Right atrium auricular region (tissue), 2 donors: ENCODE measurements at regions not wholly inside any gene's neighbourhood (a gene's known extent, or its start where the extent isn't known, plus 50 kb on each side); places are given as distances from the start of the nearest gene placed in this dataset.

Source experiments
- DNase-seq: peaks from one replicate; pipeline ENCODE4 v3.0.0-alpha.2; 2019; ENCODE audit warnings: low spot score
- H3K27ac ChIP-seq, 2 donors: fragments of 200-600 bp; sonication (generic); 1 replicate in 1 of 2; 2 replicates in 1 of 2; pipeline ENCODE4 v1.5.1; 2016 to 2019
- H3K27me3 ChIP-seq, 2 donors: fragments of 200-600 bp; sonication (generic); one replicate each; pipeline versions ENCODE4 v1.5.1 to v1.6.0; 2017 to 2019
- H3K36me3 ChIP-seq: fragments of 200-600 bp; sonication (generic); one replicate; pipeline ENCODE4 v1.5.1; 2016
- H3K4me1 ChIP-seq, 2 donors: fragments of 200-600 bp; sonication (generic); one replicate each; pipeline versions ENCODE4 v1.5.1 to v1.6.0; 2017 to 2019
- H3K4me3 ChIP-seq, 2 donors: fragments of 200-600 bp; sonication (generic); 1 replicate in 1 of 2; 2 replicates in 1 of 2; pipeline ENCODE4 v1.5.1; 2017 to 2019; ENCODE audit warnings: mild to moderate bottlenecking in 1 of 2, moderate library complexity in 1 of 2
- H3K9me3 ChIP-seq, 2 donors: fragments of 200-600 bp; sonication (generic); one replicate each; pipeline ENCODE4 v1.5.1; 2019
- CTCF ChIP-seq, 2 donors: fragments of 200-600 bp; sonication (generic); IDR thresholded peaks; one replicate each; pipeline ENCODE4 v1.5.1; 2019; ENCODE audit warnings: antibody characterized with exemption in 2 of 2

GRCh38 chr7:52727632-52728031 is 307.8 kb upstream of the POM121L12 start:
- Histone ChIP-seq H3K36me3 (no peaks in the 10 kb centered on the region), H3K27ac (no peak overlapping the region), H3K9me3 (no peaks in the 10 kb centered on the region), H3K4me3 (no peak overlapping the region), H3K27me3 (no peaks in the 10 kb centered on the region), H3K4me1 (no peaks in the 10 kb centered on the region)
- DNase-seq: no peak
- TF ChIP-seq CTCF (IDR thresholded peaks at IDR 0.05): no peak

- Histone ChIP-seq H3K27ac (no peak overlapping the region), H3K4me1 (no peaks in the 10 kb centered on the region), H3K27me3 (no peaks in the 10 kb centered on the region), H3K4me3 (no peak overlapping the region), H3K36me3 (no peaks in the 10 kb centered on the region), H3K9me3 (no peaks in the 10 kb centered on the region)
- DNase-seq: no peak
- no peak for TF ChIP-seq CTCF (IDR thresholded peaks at IDR 0.05)
Observed at GRCh38 chr7:52726986-52727385, 308.4 kb upstream of the POM121L12 start.

- no peak for TF ChIP-seq CTCF (IDR thresholded peaks at IDR 0.05)
- no peaks in the 10 kb centered on the region for H3K9me3 ChIP-seq
- no peak overlapping the region for H3K4me3 ChIP-seq
Observed at GRCh38 chr7:52726493-52726892, 308.9 kb upstream of the POM121L12 start.

GRCh38 chr7:52723606-52724005 is 311.8 kb upstream of the POM121L12 start:
- Histone ChIP-seq H3K27me3 (no peaks in the 10 kb centered on the region), H3K4me1 (no peaks in the 10 kb centered on the region), H3K4me3 (no peak overlapping the region), H3K27ac (no peak overlapping the region), H3K36me3 (no peaks in the 10 kb centered on the region), H3K9me3 (no peaks in the 10 kb centered on the region)
- TF ChIP-seq CTCF (IDR thresholded peaks at IDR 0.05): no peak
- DNase-seq: no peak

More at GRCh38 chr7:52726493-52726892, 308.9 kb upstream of the POM121L12 start:
- no peaks in the 10 kb centered on the region for H3K36me3 ChIP-seq
- DNase-seq: no peak
- H3K4me1 ChIP-seq: no peaks in the 10 kb centered on the region
- no peak overlapping the region for H3K27ac ChIP-seq
- no peaks in the 10 kb centered on the region for H3K27me3 ChIP-seq

- no peak for DNase-seq
- no peaks in the 10 kb centered on the region for H3K4me1 ChIP-seq
- TF ChIP-seq CTCF (IDR thresholded peaks at IDR 0.05): no peak
- no peak overlapping the region for H3K27ac ChIP-seq
- no peaks in the 10 kb centered on the region for H3K36me3 ChIP-seq
- no peaks in the 10 kb centered on the region for H3K27me3 ChIP-seq
- no peak overlapping the region for H3K4me3 ChIP-seq
- H3K9me3 ChIP-seq: no peaks in the 10 kb centered on the region
Observed at GRCh38 chr7:52720856-52721255, 314.6 kb upstream of the POM121L12 start.

- no peak for DNase-seq
- H3K4me1 ChIP-seq: no peaks in the 10 kb centered on the region
- no peak for TF ChIP-seq CTCF (IDR thresholded peaks at IDR 0.05)
Observed at GRCh38 chr7:52719677-52720076, 315.8 kb upstream of the POM121L12 start.

More at GRCh38 chr7:52719677-52720076, 315.8 kb upstream of the POM121L12 start:
- Histone ChIP-seq H3K9me3 (no peaks in the 10 kb centered on the region), H3K27me3 (no peaks in the 10 kb centered on the region), H3K27ac (no peak overlapping the region), H3K36me3 (no peaks in the 10 kb centered on the region), H3K4me3 (no peak overlapping the region)
